ENCODE measurements at regions not wholly inside any gene's neighbourhood (a gene's known extent, or its start where the extent isn't known, plus 50 kb on each side); places are given as distances from the start of the nearest gene placed in this dataset.

GRCh38 chr12:107144441-107144840 lies 51.1 kb upstream of the CRY1 start:
- Histone ChIP-seq H3K9me3 (no peaks in the 10 kb centered on the region), H3K27me3 (no peaks in the 10 kb centered on the region), H3K27ac (no peak overlapping the region), H3K4me3 (no peak overlapping the region), H3K36me3 (no peaks in the 10 kb centered on the region), H3K4me1 (no peaks in the 10 kb centered on the region)
- ATAC-seq (no peak), DNase-seq (no peak)
- intact Hi-C loops (cut with DNase I): no loop called here
- TF ChIP-seq CTCF (IDR thresholded peaks at IDR 0.05): no peak

GRCh38 chr12:107144990-107145389 lies 51.6 kb upstream of the CRY1 start:
- Histone ChIP-seq H3K4me3 (no peak overlapping the region), H3K27ac (no peak overlapping the region), H3K9me3 (no peaks in the 10 kb centered on the region), H3K36me3 (no peaks in the 10 kb centered on the region), H3K27me3 (no peaks in the 10 kb centered on the region), H3K4me1 (no peaks in the 10 kb centered on the region)
- no peak for ATAC-seq
- no peak for TF ChIP-seq CTCF (IDR thresholded peaks at IDR 0.05)
- intact Hi-C loops (cut with DNase I): no loop called here
- no peak for DNase-seq

GRCh38 chr12:107145397-107145796 lies 52.0 kb upstream of the CRY1 start:
- Histone ChIP-seq H3K4me3 (no peak overlapping the region), H3K27me3 (no peaks in the 10 kb centered on the region), H3K27ac (no peak overlapping the region), H3K36me3 (no peaks in the 10 kb centered on the region), H3K9me3 (no peaks in the 10 kb centered on the region), H3K4me1 (no peaks in the 10 kb centered on the region)
- no peak for TF ChIP-seq CTCF (IDR thresholded peaks at IDR 0.05)
- intact Hi-C loops (cut with DNase I): no loop called here
- ATAC-seq (no peak), DNase-seq (no peak)

GRCh38 chr12:107148107-107148506 lies 54.8 kb upstream of the CRY1 start:
- intact Hi-C loops (cut with DNase I): no loop called here
- H3K4me1 ChIP-seq: no peaks in the 10 kb centered on the region
- ATAC-seq (no peak), DNase-seq (no peak)
- H3K4me3 ChIP-seq: no peak overlapping the region
- no peaks in the 10 kb centered on the region for H3K36me3 ChIP-seq
- no peaks in the 10 kb centered on the region for H3K27me3 ChIP-seq
- peaks cover 0 to under 1% of the 10 kb centered on the region in 2 donors for H3K9me3 ChIP-seq
- TF ChIP-seq CTCF (IDR thresholded peaks at IDR 0.05): no peak
- H3K27ac ChIP-seq: no peak overlapping the region

- ATAC-seq (no peak), DNase-seq (no peak)
- Histone ChIP-seq H3K27ac (no peak overlapping the region), H3K27me3 (peaks cover 0 to 12% of the 10 kb centered on the region in 2 donors), H3K9me3 (peaks cover 0 to 2% of the 10 kb centered on the region in 2 donors), H3K4me1 (no peaks in the 10 kb centered on the region), H3K4me3 (no peak overlapping the region), H3K36me3 (no peaks in the 10 kb centered on the region)
- TF ChIP-seq CTCF (IDR thresholded peaks at IDR 0.05): no peak
- intact Hi-C loops (cut with DNase I): no loop called here
Observed at GRCh38 chr12:107152315-107152714, 59.0 kb upstream of the CRY1 start.

Data from left lung (tissue), 4 donors.